ENCODE measurements at regions not wholly inside any gene's neighbourhood (a gene's known extent, or its start where the extent isn't known, plus 50 kb on each side); places are given as distances from the start of the nearest gene placed in this dataset.
A peak's percentile ranks its signal among the peaks of the same experiment; 100 is the strongest.

DNA sequence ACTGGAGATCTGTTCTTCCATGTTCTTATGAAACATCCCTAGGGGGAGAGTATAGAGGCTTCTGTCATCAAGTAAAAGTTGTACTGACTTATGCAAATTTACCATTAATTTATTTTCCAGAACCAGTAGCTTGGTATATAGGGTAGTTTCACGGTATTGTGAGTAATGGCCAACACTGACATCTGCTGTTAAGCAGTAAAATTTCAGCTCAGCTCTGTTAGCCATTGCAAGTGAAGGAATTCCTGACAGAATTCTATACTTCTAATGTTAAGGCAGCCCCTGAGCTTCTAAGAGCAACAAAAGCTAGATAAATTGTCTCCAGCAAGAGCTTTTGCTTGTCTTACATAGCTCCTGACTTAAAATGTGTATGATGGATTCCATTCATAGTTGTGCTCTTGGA, 613.5 kb upstream of the C16orf82 start:
- TF ChIP-seq EZH2 (IDR thresholded peaks at IDR 0.05; ENCODE audit: borderline replicate concordance, low read depth, low read length, severe bottlenecking): no peak
- TF ChIP-seq, protein P1, sequence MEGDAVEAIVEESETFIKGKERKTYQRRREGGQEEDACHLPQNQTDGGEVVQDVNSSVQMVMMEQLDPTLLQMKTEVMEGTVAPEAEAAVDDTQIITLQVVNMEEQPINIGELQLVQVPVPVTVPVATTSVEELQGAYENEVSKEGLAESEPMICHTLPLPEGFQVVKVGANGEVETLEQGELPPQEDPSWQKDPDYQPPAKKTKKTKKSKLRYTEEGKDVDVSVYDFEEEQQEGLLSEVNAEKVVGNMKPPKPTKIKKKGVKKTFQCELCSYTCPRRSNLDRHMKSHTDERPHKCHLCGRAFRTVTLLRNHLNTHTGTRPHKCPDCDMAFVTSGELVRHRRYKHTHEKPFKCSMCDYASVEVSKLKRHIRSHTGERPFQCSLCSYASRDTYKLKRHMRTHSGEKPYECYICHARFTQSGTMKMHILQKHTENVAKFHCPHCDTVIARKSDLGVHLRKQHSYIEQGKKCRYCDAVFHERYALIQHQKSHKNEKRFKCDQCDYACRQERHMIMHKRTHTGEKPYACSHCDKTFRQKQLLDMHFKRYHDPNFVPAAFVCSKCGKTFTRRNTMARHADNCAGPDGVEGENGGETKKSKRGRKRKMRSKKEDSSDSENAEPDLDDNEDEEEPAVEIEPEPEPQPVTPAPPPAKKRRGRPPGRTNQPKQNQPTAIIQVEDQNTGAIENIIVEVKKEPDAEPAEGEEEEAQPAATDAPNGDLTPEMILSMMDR (IDR thresholded peaks at IDR 0.05; ENCODE audit: borderline replicate concordance, extremely low read depth, low read length, poor library complexity, severe bottlenecking): peak; percentile 67
- Histone ChIP-seq H3K9me3 (ENCODE audit: insufficient read depth, low read length, severe bottlenecking) (no peaks in the 10 kb centered on the region), H3K27me3 (ENCODE audit: insufficient read depth, low read length, poor library complexity) (peaks cover 3% of the 10 kb centered on the region)

DNA sequence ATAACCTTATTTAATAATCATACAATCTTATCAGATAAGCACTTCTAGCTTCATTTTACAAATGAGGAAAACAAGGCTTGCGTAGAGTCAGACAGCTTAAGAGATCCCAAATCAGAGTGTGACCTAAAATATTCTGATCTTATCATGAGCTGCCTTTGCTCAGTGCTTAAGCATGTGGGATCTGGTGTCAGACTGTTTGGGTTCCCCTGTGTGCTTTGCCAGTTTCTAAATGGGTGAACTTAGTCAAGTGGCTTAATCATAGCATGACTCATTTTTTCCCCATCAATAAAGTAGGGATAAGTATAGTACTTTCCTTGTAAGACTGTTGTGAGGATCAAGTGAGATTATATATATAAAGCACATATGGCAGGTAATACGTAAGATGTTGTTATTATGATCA, 612.6 kb upstream of the C16orf82 start:
- H4K20me1 ChIP-seq (ENCODE audit: insufficient read depth, low read length): no peaks in the 10 kb centered on the region
- ATAC-seq (ENCODE audit: insufficient read depth, low read depth) (no peak), DNase-seq (no peak)
- no peaks in the 10 kb centered on the region for H3K79me2 ChIP-seq (ENCODE audit: insufficient read depth, low read length)
- H3K4me1 ChIP-seq (ENCODE audit: insufficient read depth, low read length): no peaks in the 10 kb centered on the region
- no peak overlapping the region for H3K4me2 ChIP-seq (ENCODE audit: insufficient read depth, low read length)
- no peak overlapping the region for H3K9ac ChIP-seq (ENCODE audit: low read depth, low read length)
- no peaks in the 10 kb centered on the region for H3K9me3 ChIP-seq (ENCODE audit: insufficient read depth, low read length, severe bottlenecking)
- no peak overlapping the region for H3K4me3 ChIP-seq (ENCODE audit: low read depth in 1 of 2, low read length in 2 of 2)
- TF ChIP-seq EZH2 (IDR thresholded peaks at IDR 0.05; ENCODE audit: borderline replicate concordance, low read depth, low read length, severe bottlenecking): no peak
- TF ChIP-seq, protein P1 (IDR thresholded peaks at IDR 0.05; ENCODE audit: borderline replicate concordance, extremely low read depth, low read length, poor library complexity, severe bottlenecking): no peak
- no peaks in the 10 kb centered on the region for H3K36me3 ChIP-seq (ENCODE audit: insufficient read depth, low read length)
- H2AFZ ChIP-seq (ENCODE audit: low read depth, low read length): no peak overlapping the region
- no peak overlapping the region for H3K27ac ChIP-seq (ENCODE audit: low read length)
- peaks cover 3% of the 10 kb centered on the region for H3K27me3 ChIP-seq (ENCODE audit: insufficient read depth, low read length, poor library complexity)

More for the DNA sequence above, 613.5 kb upstream of the C16orf82 start:
- Histone ChIP-seq H3K4me2 (ENCODE audit: insufficient read depth, low read length) (no peak overlapping the region), H3K79me2 (ENCODE audit: insufficient read depth, low read length) (no peaks in the 10 kb centered on the region), H3K27ac (ENCODE audit: low read length) (no peak overlapping the region), H2AFZ (ENCODE audit: low read depth, low read length) (no peak overlapping the region), H3K36me3 (ENCODE audit: insufficient read depth, low read length) (no peaks in the 10 kb centered on the region), H3K4me3 (ENCODE audit: low read depth in 1 of 2, low read length in 2 of 2) (no peak overlapping the region), H4K20me1 (ENCODE audit: insufficient read depth, low read length) (no peaks in the 10 kb centered on the region), H3K4me1 (ENCODE audit: insufficient read depth, low read length) (no peaks in the 10 kb centered on the region), H3K9ac (ENCODE audit: low read depth, low read length) (no peak overlapping the region)
- no peak for DNase-seq
- no peak for ATAC-seq (ENCODE audit: insufficient read depth, low read depth)

DNA sequence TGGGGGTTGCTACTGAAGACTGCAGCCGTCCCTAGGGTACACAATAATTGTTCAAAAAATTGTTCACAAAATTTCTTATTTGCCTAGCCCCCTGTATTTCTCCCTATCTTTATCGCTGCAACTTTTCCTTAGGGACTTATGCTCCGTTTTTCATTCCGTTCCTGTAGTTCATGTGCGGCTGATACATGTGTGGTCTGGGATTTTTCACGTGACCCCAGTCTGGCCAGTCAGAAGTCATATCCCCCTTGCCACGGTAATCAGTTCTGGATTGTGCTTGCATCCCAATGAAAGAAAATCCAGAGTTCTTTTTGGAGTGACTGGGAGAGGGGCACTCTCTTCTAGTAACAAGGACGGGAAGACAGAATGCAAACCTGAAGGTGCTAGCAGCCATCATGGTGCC, 610.7 kb upstream of the C16orf82 start:
- Histone ChIP-seq H3K27me3 (ENCODE audit: insufficient read depth, low read length, poor library complexity) (peaks cover 3% of the 10 kb centered on the region), H3K27ac (ENCODE audit: low read length) (no peak overlapping the region), H3K9me3 (ENCODE audit: insufficient read depth, low read length, severe bottlenecking) (no peaks in the 10 kb centered on the region)

More for the DNA sequence above, 610.7 kb upstream of the C16orf82 start:
- H3K4me1 ChIP-seq (ENCODE audit: insufficient read depth, low read length): no peaks in the 10 kb centered on the region
- no peak overlapping the region for H3K9ac ChIP-seq (ENCODE audit: low read depth, low read length)
- no peaks in the 10 kb centered on the region for H3K36me3 ChIP-seq (ENCODE audit: insufficient read depth, low read length)
- H4K20me1 ChIP-seq (ENCODE audit: insufficient read depth, low read length): no peaks in the 10 kb centered on the region
- ATAC-seq (ENCODE audit: insufficient read depth, low read depth) (no peak), DNase-seq (no peak)
- TF ChIP-seq, protein P1 (IDR thresholded peaks at IDR 0.05; ENCODE audit: borderline replicate concordance, extremely low read depth, low read length, poor library complexity, severe bottlenecking): no peak
- no peak for TF ChIP-seq EZH2 (IDR thresholded peaks at IDR 0.05; ENCODE audit: borderline replicate concordance, low read depth, low read length, severe bottlenecking)
- H3K79me2 ChIP-seq (ENCODE audit: insufficient read depth, low read length): no peaks in the 10 kb centered on the region
- H3K4me2 ChIP-seq (ENCODE audit: insufficient read depth, low read length): no peak overlapping the region
- no peak overlapping the region for H2AFZ ChIP-seq (ENCODE audit: low read depth, low read length)
- no peak overlapping the region for H3K4me3 ChIP-seq (ENCODE audit: low read depth in 1 of 2, low read length in 2 of 2)

All from DND-41 (cell line).